ENCODE measurements at regions not wholly inside any gene's neighbourhood (a gene's known extent, or its start where the extent isn't known, plus 50 kb on each side); places are given as distances from the start of the nearest gene placed in this dataset.

- TF ChIP-seq CTCF (IDR thresholded peaks at IDR 0.05 in 2 of 3, conservative IDR thresholded peaks at IDR 0.05 in 1 of 3; ENCODE audit: borderline replicate concordance in 1 of 3, insufficient read depth in 1 of 3, low read depth in 2 of 3, low read length in 2 of 3) (no peak), POLR2AphosphoS5 (IDR thresholded peaks at IDR 0.05; ENCODE audit: low read depth, low read length) (no peak), POLR2A (IDR thresholded peaks at IDR 0.05; ENCODE audit: borderline replicate concordance, extremely low read depth, insufficient read depth, insufficient read length) (no peak), EZH2 (IDR thresholded peaks at IDR 0.05) (no peak), REST (IDR thresholded peaks at IDR 0.05; ENCODE audit: low read depth) (no peak), CEBPB (IDR thresholded peaks at IDR 0.05; ENCODE audit: low read depth) (no peak), YY1 (IDR thresholded peaks at IDR 0.05; ENCODE audit: extremely low read depth, insufficient replicate concordance, low read depth, low read length) (no peak)
- TF ChIP-seq, protein P1, sequence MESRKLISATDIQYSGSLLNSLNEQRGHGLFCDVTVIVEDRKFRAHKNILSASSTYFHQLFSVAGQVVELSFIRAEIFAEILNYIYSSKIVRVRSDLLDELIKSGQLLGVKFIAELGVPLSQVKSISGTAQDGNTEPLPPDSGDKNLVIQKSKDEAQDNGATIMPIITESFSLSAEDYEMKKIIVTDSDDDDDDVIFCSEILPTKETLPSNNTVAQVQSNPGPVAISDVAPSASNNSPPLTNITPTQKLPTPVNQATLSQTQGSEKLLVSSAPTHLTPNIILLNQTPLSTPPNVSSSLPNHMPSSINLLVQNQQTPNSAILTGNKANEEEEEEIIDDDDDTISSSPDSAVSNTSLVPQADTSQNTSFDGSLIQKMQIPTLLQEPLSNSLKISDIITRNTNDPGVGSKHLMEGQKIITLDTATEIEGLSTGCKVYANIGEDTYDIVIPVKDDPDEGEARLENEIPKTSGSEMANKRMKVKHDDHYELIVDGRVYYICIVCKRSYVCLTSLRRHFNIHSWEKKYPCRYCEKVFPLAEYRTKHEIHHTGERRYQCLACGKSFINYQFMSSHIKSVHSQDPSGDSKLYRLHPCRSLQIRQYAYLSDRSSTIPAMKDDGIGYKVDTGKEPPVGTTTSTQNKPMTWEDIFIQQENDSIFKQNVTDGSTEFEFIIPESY (IDR thresholded peaks at IDR 0.05; ENCODE audit: extremely low read depth, insufficient replicate concordance, low read length), result no peak
These were observed 65.7 kb upstream of the NUP50 start for GRCh38 chr22:45098056-45098455.

Measured in HCT116 (cell line).